SHP77 (cell line): ENCODE measurements at regions not wholly inside any gene's neighbourhood (a gene's known extent, or its start where the extent isn't known, plus 50 kb on each side); places are given as distances from the start of the nearest gene placed in this dataset.
"Not testable (repeated sequence)": the region's sequence is repeated elsewhere in the genome, so short reads cannot be mapped to it uniquely, and the experiment has no call there.

Experiments
- DNase-seq, 2 experiments: peaks; one replicate each; lab custom pipeline; 2025; lab: John Stamatoyannopoulos, UW

GRCh38 chr4:138438608-138439007 lies 196.5 kb upstream of the SLC7A11 start:
- no peak for DNase-seq

- no peak for DNase-seq
Observed at GRCh38 chr4:138437263-138437851, 195.2 kb upstream of the SLC7A11 start.

- not testable (repeated sequence) for DNase-seq
Observed at GRCh38 chr4:138435733-138436132, 193.6 kb upstream of the SLC7A11 start.

GRCh38 chr4:138435046-138435445 lies 192.9 kb upstream of the SLC7A11 start:
- not testable (repeated sequence) for DNase-seq

- DNase-seq = no peak
Observed at GRCh38 chr4:138428611-138429010, 186.5 kb upstream of the SLC7A11 start.

- no peak for DNase-seq
Observed at GRCh38 chr4:138426786-138427185, 184.6 kb upstream of the SLC7A11 start.

- no peak for DNase-seq
Observed at GRCh38 chr4:138420471-138420870, 178.3 kb upstream of the SLC7A11 start.

- DNase-seq = no peak
Observed at GRCh38 chr4:138414202-138414601, 172.1 kb upstream of the SLC7A11 start.

- no peak for DNase-seq
Observed at GRCh38 chr4:138413273-138413672, 171.1 kb upstream of the SLC7A11 start.

GRCh38 chr4:138412847-138413246 lies 170.7 kb upstream of the SLC7A11 start:
- no peak for DNase-seq

- no peak for DNase-seq
Observed at GRCh38 chr4:138410266-138410665, 168.1 kb upstream of the SLC7A11 start.

- no peak for DNase-seq
Observed at GRCh38 chr4:138409670-138410069, 167.5 kb upstream of the SLC7A11 start.

GRCh38 chr4:138408758-138409157 lies 166.6 kb upstream of the SLC7A11 start:
- DNase-seq = no peak

- DNase-seq = no peak
Observed at GRCh38 chr4:138407329-138407728, 165.2 kb upstream of the SLC7A11 start.

- DNase-seq = no peak
Observed at GRCh38 chr4:138406876-138407275, 164.7 kb upstream of the SLC7A11 start.

GRCh38 chr4:138405934-138406567 lies 163.9 kb upstream of the SLC7A11 start:
- no peak for DNase-seq

- DNase-seq = no peak
Observed at GRCh38 chr4:138405466-138405891, 163.3 kb upstream of the SLC7A11 start.

- DNase-seq = no peak
Observed at GRCh38 chr4:138404801-138405200, 162.7 kb upstream of the SLC7A11 start.

- DNase-seq = no peak
Observed at GRCh38 chr4:138404251-138404650, 162.1 kb upstream of the SLC7A11 start.

GRCh38 chr4:138401334-138401733 lies 159.2 kb upstream of the SLC7A11 start:
- DNase-seq = no peak

GRCh38 chr4:138400543-138400942 lies 158.4 kb upstream of the SLC7A11 start:
- DNase-seq = no peak

- DNase-seq = no peak
Observed at GRCh38 chr4:138400066-138400465, 157.9 kb upstream of the SLC7A11 start.

- no peak for DNase-seq
Observed at GRCh38 chr4:138399081-138399480, 156.9 kb upstream of the SLC7A11 start.

- DNase-seq = no peak
Observed at GRCh38 chr4:138398322-138398721, 156.2 kb upstream of the SLC7A11 start.
